SK-N-DZ (cell line): ENCODE measurements at regions not wholly inside any gene's neighbourhood (a gene's known extent, or its start where the extent isn't known, plus 50 kb on each side); places are given as distances from the start of the nearest gene placed in this dataset.
"Not testable (repeated sequence)": the region's sequence is repeated elsewhere in the genome, so short reads cannot be mapped to it uniquely, and the experiment has no call there.

ENCODE experiments used
- DNase-seq: peaks from one replicate; pipeline ENCODE4 v3.0.0-alpha.2; 2015; ENCODE audit warnings: low spot score

DNA sequence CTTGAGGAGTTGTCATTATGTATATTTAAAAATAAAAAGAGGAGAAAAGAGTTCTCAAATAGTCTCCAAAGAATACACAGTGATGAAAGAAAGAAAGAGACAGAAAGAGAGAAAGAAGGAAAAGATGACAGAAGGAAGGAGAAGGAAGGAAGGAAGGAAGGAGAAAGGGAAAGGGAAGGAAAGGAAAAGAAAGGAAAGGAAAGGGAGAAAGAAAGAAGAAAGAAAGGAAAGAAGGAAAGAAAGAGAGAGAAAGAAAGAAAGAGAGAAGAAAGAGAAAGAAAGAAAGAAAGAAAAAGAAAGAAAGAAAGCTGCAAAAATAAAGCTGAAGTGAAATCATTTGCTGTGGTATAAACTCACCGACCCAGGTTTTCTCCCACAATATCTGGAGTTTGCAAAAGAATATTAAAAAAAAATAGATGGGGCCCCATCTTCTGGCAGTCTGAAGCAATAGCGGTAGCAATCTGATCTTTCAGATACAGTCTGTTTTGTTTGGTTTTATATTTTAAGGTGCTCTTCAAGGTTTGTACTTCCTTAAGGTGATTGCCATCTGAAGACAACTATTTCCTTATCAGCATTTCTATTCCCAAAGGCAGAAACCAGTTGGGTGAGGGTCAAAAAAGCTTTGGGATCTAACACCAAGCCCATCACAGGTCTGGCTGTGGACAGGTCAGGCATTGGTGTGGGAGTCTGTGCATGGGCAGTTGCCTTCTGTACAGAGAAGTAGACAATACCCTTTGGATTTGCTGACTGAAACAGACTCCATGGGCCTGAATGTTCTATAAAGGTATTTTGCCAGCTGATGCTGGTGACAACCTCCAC is 160.4 kb downstream of the CPEB2 start:
- DNase-seq, result peak; percentile 6

DNA sequence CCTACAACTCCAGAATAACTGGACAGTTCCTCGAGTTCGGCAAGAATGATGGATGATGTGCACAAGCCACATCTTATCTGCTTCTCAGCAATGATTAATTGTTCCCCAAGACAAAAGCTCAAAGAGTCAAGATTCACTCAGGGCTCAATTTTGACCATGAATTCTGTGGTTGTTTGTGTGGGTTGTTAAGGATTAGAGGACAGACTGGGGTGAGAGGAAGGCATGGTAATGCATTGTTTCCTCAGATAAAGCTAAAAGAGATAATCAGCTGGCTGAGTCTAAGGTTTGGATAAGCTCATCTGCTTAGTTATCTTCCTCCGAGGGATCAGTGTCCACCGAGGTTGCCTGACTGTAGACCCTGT is 161.0 kb downstream of the CPEB2 start:
- no peak for DNase-seq

DNA sequence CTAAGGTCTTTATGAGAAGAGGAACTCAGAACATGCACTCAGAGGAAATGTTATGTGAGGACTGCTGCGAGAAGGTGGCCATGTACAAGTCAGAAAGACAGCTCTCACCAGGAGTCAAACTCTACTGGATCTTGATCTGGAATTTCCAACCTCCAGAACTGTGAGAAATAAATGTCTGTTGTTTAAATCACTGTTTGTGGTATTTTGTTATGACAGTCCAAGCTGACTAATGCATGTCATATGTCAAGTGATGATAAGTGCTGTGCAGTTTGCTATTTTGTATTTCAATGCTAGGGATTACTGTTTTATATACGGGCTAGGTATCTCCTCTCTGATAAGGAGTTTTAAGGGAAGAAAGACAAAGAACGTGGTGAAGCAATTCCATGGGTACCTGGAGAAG is 162.3 kb downstream of the CPEB2 start:
- no peak for DNase-seq

DNA sequence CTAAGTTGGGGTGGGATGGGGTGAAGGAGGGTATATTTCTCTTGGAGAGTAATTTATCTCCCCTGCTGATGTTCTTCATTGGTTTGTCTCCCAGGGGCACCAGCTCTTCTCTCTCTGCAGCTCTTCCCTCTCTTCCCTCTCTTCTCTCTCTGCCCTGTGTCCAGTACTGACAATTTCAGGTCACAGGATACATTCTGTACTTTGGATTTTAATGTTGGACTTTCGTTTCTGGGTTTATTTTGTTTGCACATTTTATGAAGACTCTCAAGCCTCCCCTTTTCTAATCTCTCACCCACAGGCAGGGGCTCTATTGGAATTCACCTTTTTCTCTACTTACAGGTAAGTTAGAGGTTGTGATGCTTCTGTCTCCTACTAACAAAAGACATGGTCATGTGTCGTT is 165.5 kb downstream of the CPEB2 start:
- DNase-seq, result no peak

DNA sequence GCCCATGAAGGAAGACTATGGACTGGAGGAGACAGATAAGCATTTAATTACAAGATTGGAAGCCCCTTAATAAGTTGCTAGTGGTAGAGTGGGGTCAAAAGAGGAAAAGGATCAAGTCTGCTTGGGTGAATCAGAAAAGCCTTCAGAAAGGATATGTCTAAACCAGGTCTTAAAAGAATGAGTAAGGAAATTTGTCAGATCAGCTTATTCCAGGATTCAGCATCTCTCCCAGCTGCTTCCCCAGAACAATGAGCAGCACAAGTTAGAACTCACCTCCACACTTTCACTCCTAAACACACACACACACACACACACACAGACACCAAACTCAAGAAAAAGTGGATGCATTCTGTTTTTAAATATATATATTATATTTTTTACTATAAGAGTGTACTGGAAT is 166.5 kb downstream of the CPEB2 start:
- no peak for DNase-seq

DNA sequence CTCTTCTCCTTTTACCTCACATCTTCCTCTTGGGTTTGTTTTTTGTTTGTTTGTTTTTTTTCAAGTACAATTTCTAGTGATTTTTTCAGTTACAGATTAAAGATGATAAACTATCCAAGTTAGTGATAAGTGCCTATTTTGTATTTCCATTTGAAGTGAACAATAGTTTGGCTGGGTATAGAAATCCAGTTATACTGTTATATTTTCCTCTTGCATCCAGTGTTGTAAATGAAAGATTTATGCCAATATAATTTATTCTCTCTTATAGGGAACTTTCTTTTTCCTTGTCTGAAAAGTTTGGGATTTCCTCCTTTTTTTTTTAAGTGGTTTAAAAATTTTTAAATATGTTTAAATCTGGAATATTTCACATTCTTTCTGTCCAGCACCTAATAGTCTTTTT is 169.4 kb downstream of the CPEB2 start:
- DNase-seq, result no peak

DNA sequence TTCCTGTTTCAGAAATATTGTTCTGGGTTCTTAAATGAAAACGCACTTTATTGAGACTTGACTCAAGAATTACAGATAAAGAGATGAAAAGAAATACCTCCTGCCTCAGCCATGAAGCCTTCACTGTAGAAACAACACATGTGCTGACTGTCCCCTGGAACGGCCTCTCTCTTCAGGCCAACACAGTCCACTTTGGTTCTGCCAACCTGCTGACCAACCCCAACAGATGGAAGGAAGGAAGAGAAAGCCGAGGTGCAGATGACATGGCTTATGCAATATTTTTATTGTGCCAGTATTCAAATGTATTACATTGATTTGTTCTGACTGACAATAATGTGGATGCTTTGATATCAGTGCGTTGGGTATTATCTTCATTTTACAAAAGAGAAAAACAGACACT is 171.0 kb downstream of the CPEB2 start:
- no peak for DNase-seq

DNA sequence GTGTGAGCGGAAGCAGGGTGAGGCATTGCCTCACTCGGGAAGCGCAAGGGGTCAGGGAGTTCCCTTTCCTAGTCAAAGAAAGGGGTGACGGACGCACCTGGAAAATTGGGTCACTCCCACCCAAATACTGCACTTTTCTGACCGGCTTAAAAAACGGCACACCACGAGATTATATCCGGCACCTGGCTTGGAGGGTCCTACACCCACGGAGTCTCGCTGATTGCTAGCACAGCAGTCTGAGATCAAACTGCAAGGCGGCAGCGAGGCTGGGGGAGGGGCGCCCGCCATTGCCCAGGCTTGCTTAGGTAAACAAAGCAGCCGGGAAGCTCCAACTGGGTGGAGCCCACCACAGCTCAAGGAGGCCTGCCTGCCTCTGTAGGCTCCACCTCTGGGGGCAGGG is 171.9 kb downstream of the CPEB2 start:
- not testable (repeated sequence) for DNase-seq

DNA sequence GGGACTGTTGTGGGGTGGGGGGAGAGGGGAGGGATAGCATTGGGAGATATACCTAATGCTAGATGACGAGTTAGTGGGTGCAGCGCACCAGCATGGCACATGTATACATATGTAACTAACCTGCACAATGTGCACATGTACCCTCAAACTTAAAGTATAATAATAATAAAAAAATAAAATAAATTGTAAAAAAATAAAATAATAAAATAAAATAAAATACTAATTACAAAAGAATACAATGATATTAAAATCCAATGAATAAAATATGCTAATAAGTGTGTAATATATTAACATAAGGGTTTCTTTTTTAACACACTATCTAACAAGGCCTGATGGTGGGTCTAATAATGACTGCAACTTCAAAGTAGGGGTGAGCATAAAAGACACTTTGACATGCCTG is 177.6 kb downstream of the CPEB2 start:
- not testable (repeated sequence) for DNase-seq

DNA sequence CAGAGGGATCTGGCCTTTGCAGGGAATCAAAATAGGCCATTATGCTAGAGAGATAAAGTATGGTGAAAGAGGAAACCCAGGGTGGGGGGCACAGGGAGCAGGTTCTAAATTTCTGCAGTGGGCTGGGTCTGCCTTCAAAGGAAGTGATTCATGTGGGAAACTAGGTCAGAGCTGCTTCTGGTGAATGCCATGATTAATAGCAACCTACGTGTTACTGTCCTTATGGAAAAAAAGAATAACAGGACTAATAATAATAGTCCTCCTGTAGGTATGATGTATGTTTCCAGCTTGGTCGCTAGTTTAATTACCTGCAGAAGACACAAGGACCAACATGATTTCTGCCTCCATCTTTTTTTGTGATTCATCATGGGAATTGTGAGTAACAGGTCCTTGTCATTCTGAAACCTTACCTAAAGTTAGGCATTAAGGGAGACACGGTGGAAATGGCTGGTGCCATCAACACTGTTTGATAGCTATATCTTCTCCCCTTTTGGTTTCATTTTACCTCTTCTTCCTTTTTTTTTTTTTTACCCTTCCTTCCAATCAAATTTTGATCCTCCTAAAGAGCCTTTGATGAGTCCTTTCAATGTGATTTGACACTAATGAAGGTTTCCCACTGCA is 180.4 kb downstream of the CPEB2 start:
- no peak for DNase-seq

DNA sequence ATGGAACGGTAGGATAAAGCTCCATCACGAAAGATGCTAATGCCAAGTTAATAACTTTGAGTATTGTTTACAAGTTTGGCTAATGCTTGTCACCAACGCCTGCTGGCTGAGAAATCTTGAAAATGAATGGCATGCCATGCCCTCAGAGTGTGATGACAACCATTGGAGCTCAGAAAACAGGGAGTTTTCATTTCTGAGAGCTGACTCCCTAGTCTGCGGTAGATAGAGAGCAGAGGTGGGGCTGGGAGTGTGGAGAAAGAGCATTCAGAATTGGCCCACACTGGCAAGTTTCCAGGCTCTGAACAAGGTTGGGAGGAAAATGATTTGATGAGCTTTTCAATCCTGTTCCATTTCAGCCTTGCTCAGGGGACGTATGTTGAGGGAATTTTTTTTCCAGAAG is 183.9 kb downstream of the CPEB2 start:
- no peak for DNase-seq

DNA sequence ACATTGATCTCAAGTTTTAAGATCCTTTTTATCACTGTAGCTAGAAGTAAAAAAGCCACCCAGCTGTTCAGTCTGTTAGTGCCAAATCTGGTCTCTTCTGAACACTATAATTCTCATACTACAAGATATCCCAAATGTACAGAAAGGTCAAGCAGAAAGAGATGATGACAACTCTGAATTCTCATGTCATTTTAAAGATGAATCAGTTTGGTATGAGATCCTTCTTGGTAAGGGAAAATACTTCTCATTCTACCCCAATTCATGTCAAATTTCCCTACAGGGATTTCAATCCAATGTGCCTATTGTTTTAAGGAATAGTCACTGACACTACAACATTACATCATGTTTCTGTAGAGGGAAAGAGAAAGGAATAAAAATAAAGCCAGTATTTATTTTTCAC is 184.5 kb downstream of the CPEB2 start:
- DNase-seq, result no peak

DNA sequence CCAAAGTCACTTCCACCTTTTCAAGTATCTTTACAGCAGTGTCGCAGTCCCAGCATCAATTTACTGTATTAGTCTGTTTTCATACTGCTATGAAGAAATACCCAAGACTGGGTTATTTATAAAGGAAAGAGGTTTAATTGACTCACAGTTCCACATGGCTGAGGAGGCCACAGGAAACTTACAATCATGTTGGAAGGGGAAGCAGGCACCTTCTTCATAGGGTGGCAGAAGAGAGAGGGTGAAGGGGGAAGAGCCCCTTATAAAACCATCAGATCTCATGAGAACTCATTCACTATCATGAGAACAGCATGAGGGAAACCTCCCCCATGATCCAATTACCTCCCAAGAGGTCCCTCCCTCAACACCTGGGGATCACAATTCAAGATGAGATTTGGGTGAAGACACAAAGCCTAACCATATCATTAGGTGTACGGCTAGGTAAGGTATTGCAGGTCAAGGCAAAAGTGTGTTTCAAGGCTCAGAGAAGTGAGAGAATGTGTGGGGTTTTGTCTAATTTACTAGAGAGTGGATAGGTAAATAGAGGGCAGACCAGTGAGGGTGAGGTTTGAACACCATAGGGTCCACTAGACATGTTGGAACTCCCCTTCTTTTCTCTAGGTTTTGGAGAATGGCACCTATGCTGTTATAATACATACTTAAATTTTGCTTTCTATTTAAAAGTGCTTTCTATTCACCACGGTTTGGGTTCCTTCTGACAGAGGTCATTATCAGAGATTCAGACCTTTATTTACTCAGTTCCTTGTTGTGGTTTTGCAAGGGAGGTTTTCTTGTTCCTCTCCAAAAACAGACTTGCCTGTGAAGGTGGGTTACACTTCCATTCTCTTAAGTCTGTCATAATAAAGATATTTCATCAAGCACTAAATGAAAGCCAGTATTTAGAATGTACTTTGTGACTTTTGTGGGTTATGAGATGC is 186.6 kb downstream of the CPEB2 start:
- no peak for DNase-seq

DNA sequence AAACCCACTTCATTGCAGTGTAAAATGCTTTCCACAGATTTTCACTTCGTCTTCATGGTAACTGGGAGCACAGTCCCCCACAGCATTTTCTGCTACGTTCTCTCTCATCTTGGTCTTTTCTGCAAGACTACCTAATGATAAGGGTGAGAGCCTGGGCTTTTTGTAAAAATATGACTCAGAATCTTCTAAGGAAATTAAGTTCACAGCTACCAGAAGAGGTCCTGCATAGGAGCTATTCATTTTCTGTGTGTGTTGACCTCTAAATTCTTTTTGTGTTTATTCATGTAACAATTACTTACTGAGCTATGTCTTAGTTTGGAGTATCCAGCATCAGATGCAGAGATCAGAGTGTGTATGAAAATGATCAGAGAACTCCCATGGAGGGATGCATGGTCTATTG is 192.2 kb downstream of the CPEB2 start:
- no peak for DNase-seq

DNA sequence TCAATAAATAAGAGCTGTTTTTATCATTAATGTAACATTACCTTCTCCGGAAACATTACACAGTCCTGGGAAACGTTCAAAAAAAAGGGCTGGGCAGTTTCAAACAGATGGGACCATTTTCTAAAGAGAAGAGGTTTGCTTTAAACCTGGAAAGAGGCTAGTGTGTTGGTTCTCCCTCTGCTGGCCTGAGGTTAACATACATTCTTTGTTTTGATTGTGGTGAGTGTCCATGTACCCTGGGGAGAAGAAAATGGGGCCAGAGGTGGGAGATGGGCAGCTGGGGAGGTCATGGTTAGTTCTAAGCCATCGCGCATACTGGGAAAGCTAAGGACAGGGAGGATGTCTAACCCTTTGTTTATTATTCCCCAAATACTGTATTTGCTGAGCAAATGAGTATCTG is 194.7 kb downstream of the CPEB2 start:
- DNase-seq, result peak; percentile 38

DNA sequence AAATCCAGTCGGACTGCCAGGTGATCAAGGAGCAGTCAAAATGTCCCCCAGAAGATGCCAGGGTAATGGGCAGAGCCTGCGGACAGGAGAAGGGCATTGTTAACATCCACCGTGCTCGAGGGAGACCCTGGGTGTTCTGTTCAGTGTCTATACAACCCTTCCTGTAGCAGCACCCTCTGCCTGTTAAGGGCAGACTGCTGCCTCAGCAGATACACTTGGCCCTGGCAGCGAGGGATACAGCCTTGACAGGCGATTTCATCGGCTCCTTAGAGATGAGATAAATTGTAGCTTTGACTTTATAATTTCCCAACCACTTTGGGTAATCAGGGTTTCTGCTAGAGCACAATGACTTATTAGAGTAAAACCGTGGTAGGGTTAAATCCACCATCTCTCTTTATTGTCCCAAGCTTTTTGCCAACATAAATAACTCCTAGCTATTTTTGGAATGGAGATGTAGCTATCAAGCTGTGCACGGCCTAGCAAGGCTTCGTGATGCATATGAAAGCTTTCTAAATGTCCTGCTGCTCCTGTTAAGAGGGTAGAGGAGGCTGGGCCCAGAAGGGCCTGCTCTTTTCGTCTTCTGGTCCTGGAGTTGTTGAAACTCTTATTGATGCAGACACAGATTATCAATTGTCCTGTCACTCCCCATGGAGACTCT is 195.9 kb downstream of the CPEB2 start:
- peak; percentile 55 for DNase-seq

DNA sequence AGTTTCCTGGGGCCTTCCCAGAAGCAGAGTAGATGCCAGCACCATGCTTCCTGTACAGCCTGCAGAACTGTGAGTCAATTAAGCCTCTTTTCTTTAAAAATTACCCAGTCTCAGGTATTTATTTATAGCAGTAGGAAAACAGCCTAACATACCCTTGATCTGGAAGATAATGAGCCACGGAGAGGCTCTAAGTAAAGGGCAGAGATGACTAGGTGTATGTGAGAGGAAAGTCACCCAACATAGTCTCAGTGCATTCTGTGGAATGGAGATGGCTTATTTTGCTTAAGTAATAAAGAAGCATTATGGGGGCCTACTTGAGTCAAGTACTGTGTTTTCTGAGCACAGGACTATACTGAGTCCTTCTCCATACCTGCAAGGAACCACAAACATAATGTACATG is 199.5 kb downstream of the CPEB2 start:
- DNase-seq, result no peak

DNA sequence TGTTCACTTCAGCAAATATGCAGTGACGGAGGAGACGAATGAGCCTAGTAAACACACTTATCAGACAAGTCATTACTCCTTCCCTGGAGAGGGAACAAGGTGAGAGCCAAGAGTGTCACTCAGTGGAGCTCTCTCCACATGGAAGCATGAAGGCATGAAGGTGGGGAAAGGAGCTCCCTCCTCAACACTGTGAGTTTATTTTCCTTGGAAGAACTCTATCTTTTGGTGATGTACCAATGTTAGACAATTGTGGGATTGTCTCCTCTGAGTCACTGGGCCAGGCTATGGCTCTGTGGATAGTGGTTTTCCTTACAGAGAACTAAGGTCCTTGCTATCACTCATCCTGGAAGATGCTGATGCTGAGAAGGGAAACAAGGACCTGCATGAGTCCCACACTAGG is 200.2 kb downstream of the CPEB2 start:
- no peak for DNase-seq

DNA sequence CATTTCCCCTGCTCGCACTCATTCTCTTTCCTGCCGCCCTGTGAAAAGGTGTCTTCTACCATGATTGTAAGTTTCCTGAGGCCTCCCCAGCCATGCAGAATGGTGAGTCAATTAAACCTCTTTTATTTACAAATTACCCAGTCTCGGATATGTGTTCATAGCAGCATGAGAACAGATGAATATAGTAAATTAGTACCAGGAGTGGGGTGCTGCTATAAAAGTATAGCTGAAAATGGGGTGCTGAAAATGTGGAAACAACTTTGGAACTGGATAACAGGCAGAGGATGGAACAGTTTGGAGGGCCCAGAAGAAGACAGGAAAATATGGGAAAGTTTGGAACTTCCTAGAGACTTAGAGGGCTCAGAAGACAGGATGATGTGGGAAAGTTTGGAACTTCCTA is 204.2 kb downstream of the CPEB2 start:
- not testable (repeated sequence) for DNase-seq

DNA sequence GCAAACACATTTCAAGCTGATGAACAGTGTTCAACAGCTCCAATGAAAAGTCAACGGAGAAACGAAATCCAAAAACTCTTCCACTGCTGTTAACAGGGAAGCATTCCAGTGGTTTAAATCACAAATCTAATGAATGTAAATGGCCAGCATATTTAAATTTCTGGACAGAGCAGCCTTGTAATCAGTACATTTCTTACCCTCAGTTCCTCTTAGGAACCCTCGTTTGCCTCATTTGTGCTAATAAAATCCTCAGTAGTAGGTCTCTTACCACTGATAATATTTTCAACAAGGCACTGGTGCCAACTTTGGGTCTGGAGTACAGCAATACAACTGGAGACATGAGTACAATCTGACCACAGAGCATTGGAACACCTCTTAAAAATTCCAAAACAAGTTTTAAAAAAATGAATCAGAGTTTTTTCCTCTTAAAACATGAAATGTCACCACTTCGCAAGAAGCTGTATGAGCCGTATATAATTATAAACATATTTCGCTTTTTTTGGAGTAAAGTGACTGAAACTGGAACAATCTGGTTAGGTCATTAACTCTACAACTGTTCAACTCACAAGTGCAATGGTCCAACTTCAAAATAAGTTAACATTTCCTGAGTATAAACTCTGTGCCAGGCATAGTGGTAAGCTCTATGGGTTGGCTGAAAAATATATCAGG is 211.2 kb downstream of the CPEB2 start:
- DNase-seq, result no peak

DNA sequence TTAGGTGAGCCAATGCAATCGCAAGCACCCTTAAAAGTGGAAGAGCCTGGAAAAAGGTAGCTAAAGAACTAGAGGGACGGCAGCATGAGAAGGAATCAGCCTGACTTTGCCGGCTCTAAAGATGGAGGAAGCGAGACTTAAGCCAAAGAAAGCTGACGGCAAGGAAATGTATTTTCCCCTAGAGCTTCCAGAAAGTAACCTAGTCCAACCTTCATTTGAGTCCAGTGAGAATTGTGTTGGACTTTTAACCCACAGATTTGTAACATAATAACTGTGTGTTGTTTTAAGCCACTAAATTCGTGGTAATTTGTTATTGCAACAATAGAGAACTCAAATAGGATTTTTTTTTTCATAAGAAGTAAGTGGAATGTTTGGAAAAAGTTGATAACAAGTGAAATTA is 212.7 kb upstream of the C1QTNF7 start:
- no peak for DNase-seq
